Sigmoid colon (tissue), 4 donors: ENCODE measurements at regions not wholly inside any gene's neighbourhood (a gene's known extent, or its start where the extent isn't known, plus 50 kb on each side); places are given as distances from the start of the nearest gene placed in this dataset.

ENCODE experiments used
- EP300 ChIP-seq, 4 donors: sonication (generic); formaldehyde crosslinking; IDR thresholded peaks; one replicate each; pipeline ENCODE4 v1.6.1; 2017; ENCODE audit warnings: antibody characterized with exemption in 4 of 4
- POLR2A ChIP-seq, 2 donors: fragments of 450-650 bp; IDR thresholded peaks; one replicate each; pipeline ENCODE4 v1.6.1; 2016; ENCODE audit warnings: antibody characterized with exemption in 2 of 2, mild to moderate bottlenecking in 2 of 2, moderate library complexity in 2 of 2
- POLR2AphosphoS5 ChIP-seq, 4 donors: sonication (generic); formaldehyde crosslinking; IDR thresholded peaks; one replicate each; pipeline ENCODE4 v1.6.1; 2017; ENCODE audit warnings: antibody characterized with exemption in 4 of 4
- TF ChIP-seq, protein P1 (sequence below), 4 experiments: fragments of 450-650 bp in 3 of 4; fragments of 200-600 bp in 1 of 4; IDR thresholded peaks; one replicate each; pipeline ENCODE4 v1.5.1; 2016 to 2019; ENCODE audit warnings: antibody characterized with exemption in 4 of 4, mild to moderate bottlenecking in 3 of 4, moderate library complexity in 2 of 4

DNA sequence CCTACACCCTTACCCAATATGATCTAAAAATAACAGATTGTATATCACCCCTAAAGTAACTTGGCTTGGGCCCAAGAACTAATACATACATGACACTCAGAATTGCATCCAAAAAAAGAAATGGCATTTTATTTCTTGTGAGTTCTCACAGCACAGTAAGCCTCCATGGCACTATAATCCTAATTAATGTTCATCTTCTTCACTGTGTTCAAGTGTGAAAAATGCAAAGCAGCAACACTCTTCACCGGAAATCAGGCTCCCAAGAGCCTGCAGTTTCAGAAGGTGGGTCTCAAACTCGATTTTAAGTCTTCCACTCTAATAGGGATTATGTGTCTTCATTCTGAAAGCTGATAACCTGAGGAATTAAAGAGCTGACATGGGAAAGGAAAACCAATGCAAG, 142.8 kb upstream of the TSC22D2 start:
- TF ChIP-seq, protein P1, sequence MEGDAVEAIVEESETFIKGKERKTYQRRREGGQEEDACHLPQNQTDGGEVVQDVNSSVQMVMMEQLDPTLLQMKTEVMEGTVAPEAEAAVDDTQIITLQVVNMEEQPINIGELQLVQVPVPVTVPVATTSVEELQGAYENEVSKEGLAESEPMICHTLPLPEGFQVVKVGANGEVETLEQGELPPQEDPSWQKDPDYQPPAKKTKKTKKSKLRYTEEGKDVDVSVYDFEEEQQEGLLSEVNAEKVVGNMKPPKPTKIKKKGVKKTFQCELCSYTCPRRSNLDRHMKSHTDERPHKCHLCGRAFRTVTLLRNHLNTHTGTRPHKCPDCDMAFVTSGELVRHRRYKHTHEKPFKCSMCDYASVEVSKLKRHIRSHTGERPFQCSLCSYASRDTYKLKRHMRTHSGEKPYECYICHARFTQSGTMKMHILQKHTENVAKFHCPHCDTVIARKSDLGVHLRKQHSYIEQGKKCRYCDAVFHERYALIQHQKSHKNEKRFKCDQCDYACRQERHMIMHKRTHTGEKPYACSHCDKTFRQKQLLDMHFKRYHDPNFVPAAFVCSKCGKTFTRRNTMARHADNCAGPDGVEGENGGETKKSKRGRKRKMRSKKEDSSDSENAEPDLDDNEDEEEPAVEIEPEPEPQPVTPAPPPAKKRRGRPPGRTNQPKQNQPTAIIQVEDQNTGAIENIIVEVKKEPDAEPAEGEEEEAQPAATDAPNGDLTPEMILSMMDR (IDR thresholded peaks at IDR 0.05), result no peak
- TF ChIP-seq POLR2A (IDR thresholded peaks at IDR 0.05) (no peak), POLR2AphosphoS5 (IDR thresholded peaks at IDR 0.05) (no peak), EP300 (IDR thresholded peaks at IDR 0.05) (no peak)
